HG03378 (cell line): ENCODE measurements at regions not wholly inside any gene's neighbourhood (a gene's known extent, or its start where the extent isn't known, plus 50 kb on each side); places are given as distances from the start of the nearest gene placed in this dataset.

Experiments
- ATAC-seq: cut with Tn5 transposase; IDR thresholded peaks from one replicate; pipeline ENCODE4 v1.9.1; 2021; ENCODE audit warnings: mild to moderate bottlenecking, moderate library complexity; ENCODE audit not compliant: unreplicated experiment

GRCh38 chr21:35853321-35854239 lies 206.7 kb downstream of the SETD4 start:
- no peak for ATAC-seq

- ATAC-seq, result no peak
Observed at GRCh38 chr21:35852820-35853219, 207.5 kb downstream of the SETD4 start.

- ATAC-seq, result no peak
Observed at GRCh38 chr21:35850542-35851103, 209.7 kb downstream of the SETD4 start.

GRCh38 chr21:35850029-35850428 lies 210.3 kb downstream of the SETD4 start:
- ATAC-seq, result no peak

- no peak for ATAC-seq
Observed at GRCh38 chr21:35849144-35849543, 211.2 kb downstream of the SETD4 start.

- no peak for ATAC-seq
Observed at GRCh38 chr21:35843911-35844667, 216.2 kb downstream of the SETD4 start.

GRCh38 chr21:35840949-35841348 lies 219.4 kb downstream of the SETD4 start:
- ATAC-seq, result no peak

- ATAC-seq, result no peak
Observed at GRCh38 chr21:35840197-35840799, 220.0 kb downstream of the SETD4 start.

GRCh38 chr21:35838987-35839763 lies 221.2 kb downstream of the SETD4 start:
- no peak for ATAC-seq

GRCh38 chr21:35838350-35838749 lies 222.0 kb downstream of the SETD4 start:
- ATAC-seq, result no peak

GRCh38 chr21:35833991-35834390 lies 226.3 kb downstream of the SETD4 start:
- ATAC-seq, result no peak

GRCh38 chr21:35833388-35833787 lies 226.9 kb downstream of the SETD4 start:
- no peak for ATAC-seq

- no peak for ATAC-seq
Observed at GRCh38 chr21:35831230-35831629, 229.1 kb downstream of the SETD4 start.

- ATAC-seq, result no peak
Observed at GRCh38 chr21:35829067-35829466, 231.3 kb downstream of the SETD4 start.

- ATAC-seq, result no peak
Observed at GRCh38 chr21:35828161-35828560, 232.2 kb downstream of the SETD4 start.

GRCh38 chr21:35827004-35827403 lies 233.3 kb downstream of the SETD4 start:
- ATAC-seq, result no peak

- no peak for ATAC-seq
Observed at GRCh38 chr21:35825370-35826353, 234.7 kb downstream of the SETD4 start.

- no peak for ATAC-seq
Observed at GRCh38 chr21:35824136-35824535, 236.2 kb downstream of the SETD4 start.

GRCh38 chr21:35819134-35819533 lies 241.2 kb downstream of the SETD4 start:
- no peak for ATAC-seq
